MCF 10A (cell line): ENCODE measurements at regions not wholly inside any gene's neighbourhood (a gene's known extent, or its start where the extent isn't known, plus 50 kb on each side); places are given as distances from the start of the nearest gene placed in this dataset.
"Not testable (repeated sequence)": the region's sequence is repeated elsewhere in the genome, so short reads cannot be mapped to it uniquely, and the experiment has no call there.

Experiments
- BruUV-seq: library from RNA; stranded (reverse); fragments of 400-500 nt; replicated peaks from 2 replicates; lab custom pipeline; 2021; lab: Mats Ljungman, UMichigan
- CTCF ChIA-PET: fragments of 300-600 bp; sonication (Branson Sonifier 250); formaldehyde crosslinking; extraction: SDS; loops from one replicate; lab custom pipeline; 2021; ENCODE audit warnings: antibody characterized with exemption, inconsistent platforms; lab: Yijun Ruan, JAX
- POLR2A ChIA-PET: fragments of 300-600, 350-650 bp; sonication (Branson Sonifier 250); formaldehyde crosslinking; extraction: SDS; loops from one replicate; lab custom pipeline; 2020; ENCODE audit warnings: antibody characterized with exemption, inconsistent platforms; lab: Yijun Ruan, JAX
- DNase-seq: peaks from one replicate; pipeline ENCODE4 v3.0.0-alpha.2; 2018; ENCODE audit not compliant: unreplicated experiment
- H3K27ac Mint-ChIP-seq: one replicate; pipeline ENCODE4 v1.8.0; 2022; ENCODE audit warnings: mild to moderate bottlenecking, low read depth, mixed read lengths; ENCODE audit not compliant: unreplicated experiment
- H3K27me3 Mint-ChIP-seq: one replicate; pipeline ENCODE4 v1.8.0; 2022; ENCODE audit warnings: mixed read lengths; ENCODE audit not compliant: insufficient read depth, unreplicated experiment
- H3K36me3 Mint-ChIP-seq: one replicate; pipeline ENCODE4 v1.8.0; 2022; ENCODE audit warnings: mild to moderate bottlenecking, moderate library complexity, mixed read lengths; ENCODE audit not compliant: insufficient read depth, unreplicated experiment
- H3K4me1 Mint-ChIP-seq: one replicate; pipeline ENCODE4 v1.8.0; 2022; ENCODE audit warnings: mixed read lengths; ENCODE audit not compliant: insufficient read depth, unreplicated experiment
- H3K4me3 Mint-ChIP-seq: one replicate; pipeline ENCODE4 v1.8.0; 2022; ENCODE audit warnings: mild to moderate bottlenecking, moderate library complexity, mixed read lengths; ENCODE audit not compliant: unreplicated experiment
- H3K9me3 Mint-ChIP-seq: one replicate; pipeline ENCODE4 v1.8.0; 2022; ENCODE audit warnings: mixed read lengths; ENCODE audit not compliant: unreplicated experiment
- intact Hi-C: fragments of 100-400 bp; cut with micrococcal nuclease; formaldehyde crosslinking; loops from 2 replicates; pipeline ENCODE4 v1.14.1; 2022
- TF ChIP-seq, protein P1 (sequence below): fragments of 200-600 bp; IDR thresholded peaks from one replicate; pipeline ENCODE4 v1.8.0; 2022; ENCODE audit warnings: antibody characterized with exemption, mild to moderate bottlenecking; ENCODE audit not compliant: unreplicated experiment

GRCh38 chr1:79155991-79156390 lies 149.5 kb upstream of the ADGRL4 start:
- Mint-ChIP-seq H3K4me3 (no peak overlapping the region), H3K36me3 (no peaks in the 10 kb centered on the region), H3K9me3 (no peaks in the 10 kb centered on the region), H3K27me3 (no peaks in the 10 kb centered on the region), H3K27ac (no peak overlapping the region), H3K4me1 (peaks cover 7% of the 10 kb centered on the region)
- POLR2A ChIA-PET: no interaction called here
- CTCF ChIA-PET: interaction anchor here (0.8 kb wide), 1 partner anchor 32 kb away, joined by 3 read pairs; no protein-coding TSS in a partner anchor
- BruUV-seq: no TSS peak
- intact Hi-C loops: no loop called here
- TF ChIP-seq, protein P1, sequence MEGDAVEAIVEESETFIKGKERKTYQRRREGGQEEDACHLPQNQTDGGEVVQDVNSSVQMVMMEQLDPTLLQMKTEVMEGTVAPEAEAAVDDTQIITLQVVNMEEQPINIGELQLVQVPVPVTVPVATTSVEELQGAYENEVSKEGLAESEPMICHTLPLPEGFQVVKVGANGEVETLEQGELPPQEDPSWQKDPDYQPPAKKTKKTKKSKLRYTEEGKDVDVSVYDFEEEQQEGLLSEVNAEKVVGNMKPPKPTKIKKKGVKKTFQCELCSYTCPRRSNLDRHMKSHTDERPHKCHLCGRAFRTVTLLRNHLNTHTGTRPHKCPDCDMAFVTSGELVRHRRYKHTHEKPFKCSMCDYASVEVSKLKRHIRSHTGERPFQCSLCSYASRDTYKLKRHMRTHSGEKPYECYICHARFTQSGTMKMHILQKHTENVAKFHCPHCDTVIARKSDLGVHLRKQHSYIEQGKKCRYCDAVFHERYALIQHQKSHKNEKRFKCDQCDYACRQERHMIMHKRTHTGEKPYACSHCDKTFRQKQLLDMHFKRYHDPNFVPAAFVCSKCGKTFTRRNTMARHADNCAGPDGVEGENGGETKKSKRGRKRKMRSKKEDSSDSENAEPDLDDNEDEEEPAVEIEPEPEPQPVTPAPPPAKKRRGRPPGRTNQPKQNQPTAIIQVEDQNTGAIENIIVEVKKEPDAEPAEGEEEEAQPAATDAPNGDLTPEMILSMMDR: no peak
- DNase-seq: no peak

- H3K36me3 Mint-ChIP-seq: peaks cover 6% of the 10 kb centered on the region
- H3K9me3 Mint-ChIP-seq: no peaks in the 10 kb centered on the region
- H3K4me3 Mint-ChIP-seq: no peak overlapping the region
- TF ChIP-seq, protein P1: no peak
- DNase-seq: no peak
- ChIA-PET CTCF (interaction anchor here (0.5 to 0.7 kb wide), 3 partner anchors 13 to 1004 kb away, joined by 3 to 4 read pairs (median 3); no protein-coding TSS in a partner anchor), POLR2A (interaction anchor here (0.6 kb wide), 1 partner anchor 93 kb away, joined by 4 read pairs; no protein-coding TSS in a partner anchor)
- intact Hi-C loops: no loop called here
- H3K27me3 Mint-ChIP-seq: no peaks in the 10 kb centered on the region
- no peak overlapping the region for H3K27ac Mint-ChIP-seq
- BruUV-seq: no TSS peak
- H3K4me1 Mint-ChIP-seq: peaks cover 7% of the 10 kb centered on the region
Observed at GRCh38 chr1:79151006-79151796, 144.7 kb upstream of the ADGRL4 start.

GRCh38 chr1:79150576-79150975 lies 144.0 kb upstream of the ADGRL4 start:
- ChIA-PET CTCF (interaction anchor here (0.5 to 0.6 kb wide), 2 partner anchors 12 to 52 kb away, joined by 3 to 4 read pairs; no protein-coding TSS in a partner anchor), POLR2A (interaction anchor here (0.6 kb wide), 1 partner anchor 93 kb away, joined by 4 read pairs; no protein-coding TSS in a partner anchor)
- intact Hi-C loops: no loop called here
- Mint-ChIP-seq H3K4me3 (no peak overlapping the region), H3K27me3 (no peaks in the 10 kb centered on the region), H3K9me3 (no peaks in the 10 kb centered on the region), H3K27ac (no peak overlapping the region), H3K4me1 (peaks cover 7% of the 10 kb centered on the region), H3K36me3 (peaks cover 6% of the 10 kb centered on the region)
- no TSS peak for BruUV-seq
- no peak for DNase-seq
- TF ChIP-seq, protein P1: no peak

GRCh38 chr1:79138227-79138626 lies 131.7 kb upstream of the ADGRL4 start:
- BruUV-seq, DNase-seq, H3K9me3 Mint-ChIP-seq, POLR2A ChIA-PET, H3K27ac Mint-ChIP-seq, H3K27me3 Mint-ChIP-seq, H3K4me1 Mint-ChIP-seq, H3K4me3 Mint-ChIP-seq, H3K36me3 Mint-ChIP-seq, intact Hi-C loops: not testable (repeated sequence)
- CTCF ChIA-PET: interaction anchor here (0.9 kb wide), 1 partner anchor 12 kb away, joined by 3 read pairs; no protein-coding TSS in a partner anchor
